IMR-90 (cell line): ENCODE measurements at regions not wholly inside any gene's neighbourhood (a gene's known extent, or its start where the extent isn't known, plus 50 kb on each side); places are given as distances from the start of the nearest gene placed in this dataset.

Experiments
- ATAC-seq: fragments of 200-7000 bp; cut with Tn5 transposase; 2 replicates; pipeline ENCODE4 v1.9.1; 2020; ENCODE audit warnings: low read depth, mild to moderate bottlenecking, moderate library complexity
- BruUV-seq: library from RNA; stranded (reverse); fragments of 400-500 nt; replicated peaks from 2 replicates; lab custom pipeline; 2021; lab: Mats Ljungman, UMichigan
- CTCF ChIA-PET: fragments of 300-600 bp; formaldehyde crosslinking; extraction: SDS; loops from one replicate; lab custom pipeline; 2021; ENCODE audit warnings: antibody characterized with exemption; lab: Yijun Ruan, JAX
- POLR2A ChIA-PET: fragments of 300-600 bp; sonication (Branson Sonifier 250); formaldehyde crosslinking; loops from one replicate; lab custom pipeline; 2022; ENCODE audit warnings: antibody characterized with exemption; ENCODE audit not compliant: unreplicated experiment; lab: Charles Lee
- DNase-seq: peaks from one replicate; pipeline ENCODE4 v3.0.0; 2013
- H2AFZ ChIP-seq: replicated peaks from 2 replicates; pipeline ENCODE3; 2013; ENCODE audit warnings: low read length, mild to moderate bottlenecking; ENCODE audit not compliant: poor library complexity
- H2AK5ac ChIP-seq: 2 replicates; pipeline ENCODE4 v1.6.1; 2013; ENCODE audit warnings: low read depth, low read length, inconsistent platforms
- H2AK9ac ChIP-seq: replicated peaks from 2 replicates; pipeline ENCODE3; 2013; ENCODE audit warnings: mild to moderate bottlenecking, low read depth, low read length, moderate library complexity; ENCODE audit not compliant: poor library complexity
- H2BK120ac ChIP-seq: 2 replicates; pipeline ENCODE4 v1.6.1; 2013; ENCODE audit warnings: low read depth, low read length, inconsistent platforms
- H2BK15ac ChIP-seq: 3 replicates; pipeline ENCODE4 v1.6.1; 2013; ENCODE audit warnings: low read depth, low read length, inconsistent platforms
- H2BK20ac ChIP-seq: 2 replicates; pipeline ENCODE4 v1.6.1; 2013; ENCODE audit warnings: low read depth, mild to moderate bottlenecking, inconsistent platforms, low read length, moderate library complexity
- H2BK5ac ChIP-seq: 2 replicates; pipeline ENCODE4 v1.6.1; 2013; ENCODE audit warnings: mild to moderate bottlenecking, low read depth, low read length, inconsistent platforms; ENCODE audit not compliant: poor library complexity, severe bottlenecking
- H3K14ac ChIP-seq: replicated peaks from 2 replicates; pipeline ENCODE4 v1.6.1; 2013; ENCODE audit warnings: low read depth, low read length, inconsistent platforms
- H3K18ac ChIP-seq: 2 replicates; pipeline ENCODE4 v1.6.1; 2013; ENCODE audit warnings: low read depth, low read length, control low read depth
- H3K23ac ChIP-seq: 2 replicates; pipeline ENCODE4 v1.6.1; 2013; ENCODE audit warnings: low read depth, low read length, inconsistent platforms
- H3K27ac ChIP-seq: 2 replicates; pipeline ENCODE4 v1.5.1; 2013; ENCODE audit warnings: mild to moderate bottlenecking, control low read depth, low read length; ENCODE audit not compliant: insufficient read depth
- H3K27me3 ChIP-seq: 2 replicates; pipeline ENCODE4 v1.6.1; 2013; ENCODE audit warnings: low read length; ENCODE audit not compliant: control insufficient read depth, insufficient read depth
- H3K36me3 ChIP-seq: 2 replicates; pipeline ENCODE4 v1.6.1; 2013; ENCODE audit warnings: low read length, mixed read lengths; ENCODE audit not compliant: control insufficient read depth, insufficient read depth
- H3K4ac ChIP-seq: 2 replicates; pipeline ENCODE4 v1.6.1; 2013; ENCODE audit warnings: low read depth, low read length, inconsistent platforms
- H3K4me1 ChIP-seq: 2 replicates; pipeline ENCODE4 v1.6.1; 2013; ENCODE audit warnings: low read length, mixed read lengths; ENCODE audit not compliant: control insufficient read depth, insufficient read depth
- H3K4me2 ChIP-seq: 2 replicates; pipeline ENCODE4 v1.6.1; 2013; ENCODE audit warnings: low read depth, mild to moderate bottlenecking, control low read depth, low read length, moderate library complexity
- H3K4me3 ChIP-seq: 2 replicates; pipeline ENCODE4 v1.5.1; 2013; ENCODE audit warnings: low read depth, mild to moderate bottlenecking, control low read depth, low read length, moderate library complexity; ENCODE audit not compliant: insufficient read depth
- H3K56ac ChIP-seq: 2 replicates; pipeline ENCODE4 v1.6.1; 2013; ENCODE audit warnings: low read length, inconsistent platforms; ENCODE audit not compliant: insufficient read depth; ENCODE audit errors: extremely low read depth
- H3K79me1 ChIP-seq, 2 experiments: 2 replicates each; pipeline ENCODE4 v1.6.1; 2013; ENCODE audit warnings: low read length in 2 of 2, inconsistent platforms in 1 of 2, low read depth in 1 of 2
- H3K9ac ChIP-seq: 2 replicates; pipeline ENCODE4 v1.6.1; 2013; ENCODE audit warnings: low read depth, low read length, control low read depth
- H3K9me1 ChIP-seq: 2 replicates; pipeline ENCODE4 v1.6.1; 2013; ENCODE audit warnings: low read length, inconsistent platforms; ENCODE audit not compliant: insufficient read depth
- H3K9me3 ChIP-seq: 2 replicates; pipeline ENCODE4 v1.6.1; 2013; ENCODE audit warnings: low read length; ENCODE audit not compliant: control insufficient read depth, insufficient read depth
- H4K20me1 ChIP-seq: 2 replicates; pipeline ENCODE4 v1.6.1; 2013; ENCODE audit warnings: low read length, inconsistent platforms; ENCODE audit not compliant: insufficient read depth
- H4K5ac ChIP-seq: 2 replicates; pipeline ENCODE4 v1.6.1; 2013; ENCODE audit warnings: mild to moderate bottlenecking, low read depth, low read length, control low read depth
- H4K8ac ChIP-seq, 2 experiments: 2 replicates each; pipeline ENCODE4 v1.6.1; 2013; ENCODE audit warnings: low read depth in 2 of 2, low read length in 2 of 2, control low read depth in 1 of 2, inconsistent platforms in 1 of 2
- H4K91ac ChIP-seq: 2 replicates; pipeline ENCODE4 v1.6.1; 2013; ENCODE audit warnings: low read depth, low read length, inconsistent platforms; ENCODE audit not compliant: insufficient read depth
- BHLHE40 ChIP-seq: fragments of 150-350 bp; IDR thresholded peaks from 2 replicates; pipeline ENCODE4 v1.6.1; 2016; ENCODE audit warnings: mild to moderate bottlenecking, low read depth, low read length
- CEBPB ChIP-seq: IDR thresholded peaks from 2 replicates; pipeline ENCODE4 v1.6.1; 2012; ENCODE audit warnings: low read depth, low read length, improper control_type of control experiment
- CHD1 ChIP-seq: IDR thresholded peaks from 2 replicates; pipeline ENCODE4 v1.6.1; 2012; ENCODE audit warnings: low read depth, low read length, improper control_type of control experiment
- FOS ChIP-seq: fragments of 150-350 bp; IDR thresholded peaks from 2 replicates; pipeline ENCODE4 v1.6.1; 2016; ENCODE audit warnings: low read depth, low read length
- MAZ ChIP-seq: IDR thresholded peaks from 2 replicates; pipeline ENCODE4 v1.6.1; 2012; ENCODE audit warnings: low read depth, mild to moderate bottlenecking, low read length, improper control_type of control experiment, moderate library complexity, borderline replicate concordance
- MXI1 ChIP-seq: IDR thresholded peaks from 2 replicates; pipeline ENCODE4 v1.6.1; 2012; ENCODE audit warnings: low read depth, mild to moderate bottlenecking, low read length, moderate library complexity, borderline replicate concordance
- POLR2A ChIP-seq: IDR thresholded peaks from 2 replicates; pipeline ENCODE4 v1.6.1; 2012; ENCODE audit warnings: mild to moderate bottlenecking, low read depth, low read length
- RFX5 ChIP-seq: IDR thresholded peaks from 2 replicates; pipeline ENCODE4 v1.8.0; 2012; ENCODE audit warnings: low read depth, mild to moderate bottlenecking, low read length, moderate library complexity
- SMC3 ChIP-seq: fragments of 150-350 bp; IDR thresholded peaks from 2 replicates; pipeline ENCODE4 v1.6.1; 2016; ENCODE audit warnings: low read depth, mild to moderate bottlenecking, antibody characterized with exemption, low read length, moderate library complexity
- WGBS, 2 experiments: methylation state at CpG; one replicate each; pipeline versions ENCODE4 v1.1.5 to v1.1.7; 2013; ENCODE audit warnings: missing lambda C conversion rate in 2 of 2; ENCODE audit not compliant: insufficient read length in 1 of 2; ENCODE audit errors: extremely low coverage in 2 of 2; 5-methylcytosine and 5-hydroxymethylcytosine counted together
- dilution Hi-C: fragments of 300-500 bp; cut with HindIII; formaldehyde crosslinking; loops from one replicate; pipeline ENCODE4 v1.14.3; 2018; ENCODE audit warnings: low sequenced_read_pairs; ENCODE audit not compliant: unreplicated experiment
- in situ Hi-C: fragments of 300-500 bp; cut with MboI; formaldehyde crosslinking; loops from 3 replicates; pipeline ENCODE4 v1.14.3; 2019; ENCODE audit warnings: low sequenced_read_pairs, inconsistent platforms, mixed read lengths
- intact Hi-C: fragments of 100-400 bp; cut with micrococcal nuclease; formaldehyde crosslinking; loops from 2 replicates; pipeline ENCODE4 v1.10.0; 2022
- TF ChIP-seq, protein P1 (sequence below): fragments of 150-350 bp; IDR thresholded peaks from 2 replicates; pipeline ENCODE4 v1.6.1; 2017; ENCODE audit warnings: mild to moderate bottlenecking, antibody characterized with exemption, low read length, low read depth
- TF ChIP-seq, protein P2 (sequence below): conservative IDR thresholded peaks from 2 replicates; pipeline ENCODE4 v1.5.1; 2012; ENCODE audit warnings: mild to moderate bottlenecking, low read depth, low read length, improper control_type of control experiment

DNA sequence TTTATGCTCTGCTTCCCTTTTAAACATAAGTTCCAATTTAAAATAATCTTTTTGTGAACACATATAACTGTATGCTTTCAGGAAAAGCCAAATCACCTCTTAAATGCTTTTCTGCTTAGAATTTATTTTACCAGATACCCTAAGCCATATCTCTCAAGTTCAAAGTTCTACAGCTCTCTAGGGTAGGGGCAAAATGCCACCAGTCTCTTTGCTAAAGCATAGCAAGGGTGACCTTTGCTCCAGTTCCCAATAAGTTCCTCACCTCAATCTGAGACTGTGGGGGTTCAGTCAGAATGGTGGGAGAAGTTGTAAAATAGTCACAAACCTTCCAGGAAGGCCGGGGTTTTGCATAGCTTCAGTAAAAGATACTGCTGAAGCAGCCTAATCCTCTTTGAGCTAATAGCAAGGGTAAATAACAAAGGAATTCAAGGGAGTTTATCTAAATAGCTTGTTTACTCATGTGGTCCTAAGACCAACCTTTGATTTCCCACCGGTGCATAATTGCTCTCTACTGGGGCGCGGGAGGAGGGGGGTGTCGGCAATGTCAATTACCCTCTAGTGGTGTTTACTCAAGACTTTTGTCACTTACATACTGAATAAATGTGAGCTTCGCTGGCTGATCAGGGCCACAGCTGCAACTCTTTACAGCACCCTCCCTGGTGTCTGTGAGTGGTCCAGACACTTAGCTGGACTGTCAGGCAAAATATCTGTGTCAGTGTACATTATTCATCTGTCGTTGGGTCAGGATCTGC, 1376.2 kb downstream of the NCAM2 start:
- H3K79me1 ChIP-seq, result no peaks in the 10 kb centered on the region
- no peak overlapping the region for H2BK15ac ChIP-seq
- H3K4ac ChIP-seq, result no peak overlapping the region
- no peak overlapping the region for H4K8ac ChIP-seq
- H4K91ac ChIP-seq, result no peak overlapping the region
- no peak for DNase-seq
- H2AK5ac ChIP-seq, result no peak overlapping the region
- no peaks in the 10 kb centered on the region for H3K36me3 ChIP-seq
- H3K4me3 ChIP-seq, result no peak overlapping the region
- H3K9me1 ChIP-seq, result no peaks in the 10 kb centered on the region
- H3K27ac ChIP-seq, result no peak overlapping the region
- peaks cover 11% of the 10 kb centered on the region for H3K9me3 ChIP-seq
- no peak overlapping the region for H2AFZ ChIP-seq
- no peak for TF ChIP-seq CHD1
- no peak for TF ChIP-seq MAZ
- no peak for TF ChIP-seq MXI1
- TF ChIP-seq POLR2A, result no peak
- TF ChIP-seq, protein P1, sequence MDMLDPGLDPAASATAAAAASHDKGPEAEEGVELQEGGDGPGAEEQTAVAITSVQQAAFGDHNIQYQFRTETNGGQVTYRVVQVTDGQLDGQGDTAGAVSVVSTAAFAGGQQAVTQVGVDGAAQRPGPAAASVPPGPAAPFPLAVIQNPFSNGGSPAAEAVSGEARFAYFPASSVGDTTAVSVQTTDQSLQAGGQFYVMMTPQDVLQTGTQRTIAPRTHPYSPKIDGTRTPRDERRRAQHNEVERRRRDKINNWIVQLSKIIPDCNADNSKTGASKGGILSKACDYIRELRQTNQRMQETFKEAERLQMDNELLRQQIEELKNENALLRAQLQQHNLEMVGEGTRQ, result no peak
- TF ChIP-seq, protein P2, sequence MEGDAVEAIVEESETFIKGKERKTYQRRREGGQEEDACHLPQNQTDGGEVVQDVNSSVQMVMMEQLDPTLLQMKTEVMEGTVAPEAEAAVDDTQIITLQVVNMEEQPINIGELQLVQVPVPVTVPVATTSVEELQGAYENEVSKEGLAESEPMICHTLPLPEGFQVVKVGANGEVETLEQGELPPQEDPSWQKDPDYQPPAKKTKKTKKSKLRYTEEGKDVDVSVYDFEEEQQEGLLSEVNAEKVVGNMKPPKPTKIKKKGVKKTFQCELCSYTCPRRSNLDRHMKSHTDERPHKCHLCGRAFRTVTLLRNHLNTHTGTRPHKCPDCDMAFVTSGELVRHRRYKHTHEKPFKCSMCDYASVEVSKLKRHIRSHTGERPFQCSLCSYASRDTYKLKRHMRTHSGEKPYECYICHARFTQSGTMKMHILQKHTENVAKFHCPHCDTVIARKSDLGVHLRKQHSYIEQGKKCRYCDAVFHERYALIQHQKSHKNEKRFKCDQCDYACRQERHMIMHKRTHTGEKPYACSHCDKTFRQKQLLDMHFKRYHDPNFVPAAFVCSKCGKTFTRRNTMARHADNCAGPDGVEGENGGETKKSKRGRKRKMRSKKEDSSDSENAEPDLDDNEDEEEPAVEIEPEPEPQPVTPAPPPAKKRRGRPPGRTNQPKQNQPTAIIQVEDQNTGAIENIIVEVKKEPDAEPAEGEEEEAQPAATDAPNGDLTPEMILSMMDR, result no peak
- TF ChIP-seq BHLHE40, result no peak
- TF ChIP-seq FOS, result no peak
- no peak for TF ChIP-seq RFX5
- no peak for TF ChIP-seq CEBPB
- no peak for TF ChIP-seq SMC3
- H2BK5ac ChIP-seq, result no peak overlapping the region
- H4K20me1 ChIP-seq, result no peaks in the 10 kb centered on the region
- ChIA-PET POLR2A (no interaction called here), CTCF (no interaction called here)
- H3K27me3 ChIP-seq, result no peaks in the 10 kb centered on the region
- H3K9ac ChIP-seq, result no peak overlapping the region
- H3K4me1 ChIP-seq, result no peaks in the 10 kb centered on the region
- no peak overlapping the region for H3K23ac ChIP-seq
- no peak overlapping the region for H4K5ac ChIP-seq
- intact Hi-C loops (no loop called here), dilution Hi-C loops (no loop called here), in situ Hi-C loops (no loop called here)
- ATAC-seq, result no peak
- no peak overlapping the region for H2BK120ac ChIP-seq
- no peak overlapping the region for H2AK9ac ChIP-seq
- H3K14ac ChIP-seq, result no peak overlapping the region
- no peak overlapping the region for H3K4me2 ChIP-seq
- H3K18ac ChIP-seq, result no peak overlapping the region
- BruUV-seq, result no TSS peak
- no peak overlapping the region for H3K56ac ChIP-seq
- no peak overlapping the region for H2BK20ac ChIP-seq
- no CpG with 5 or more reads among the region's 7 CpGs for WGBS, 2 experiments
